K562 (cell line): ENCODE measurements at regions not wholly inside any gene's neighbourhood (a gene's known extent, or its start where the extent isn't known, plus 50 kb on each side); places are given as distances from the start of the nearest gene placed in this dataset.

Experiments used
- ATF1 ChIP-seq, 2 experiments: fragments of 450-650 bp in 1 of 2; IDR thresholded peaks; 2 replicates each; pipeline ENCODE4 v1.6.1; 2016; ENCODE audit warnings: missing compliant biosample characterization in 1 of 2, missing genetic modification characterization in 1 of 2
- BACH1 ChIP-seq: fragments of 200-800 bp; sonication (Bioruptor generic); IDR thresholded peaks from 2 replicates; pipeline ENCODE4 v1.6.1; 2016; ENCODE audit warnings: missing genetic modification characterization, missing compliant biosample characterization
- BCL6 ChIP-seq: fragments of 250-450 bp; sonication (Bioruptor Pico); IDR thresholded peaks from 2 replicates; pipeline ENCODE4 v1.4.0; 2020
- CTCF ChIP-seq, 3 experiments: IDR thresholded peaks in 2 of 3; conservative IDR thresholded peaks in 1 of 3; 2 replicates each; pipeline ENCODE4 v1.5.1; 2011 to 2012; ENCODE audit warnings: low read length in 3 of 3, mild to moderate bottlenecking in 3 of 3, control low read depth in 2 of 3, improper control_type of control experiment in 1 of 3, inconsistent platforms in 1 of 3, low read depth in 1 of 3, mixed read lengths in 1 of 3, moderate library complexity in 1 of 3; ENCODE audit not compliant: insufficient read depth in 2 of 3
- GTF2F1 ChIP-seq: IDR thresholded peaks from 2 replicates; pipeline ENCODE4 v1.6.1; 2011; ENCODE audit warnings: low read depth, low read length, improper control_type of control experiment
- MEF2A ChIP-seq: IDR thresholded peaks from 2 replicates; pipeline ENCODE4 v1.6.1; 2011; ENCODE audit warnings: low read depth, mild to moderate bottlenecking, low read length, moderate library complexity; ENCODE audit not compliant: control insufficient read depth
- MXI1 ChIP-seq: IDR thresholded peaks from 2 replicates; pipeline ENCODE4 v1.6.1; 2011; ENCODE audit warnings: low read depth, mild to moderate bottlenecking, improper control_type of control experiment, low read length
- MYNN ChIP-seq, 2 experiments: sonication (generic); formaldehyde crosslinking in 1 of 2; IDR thresholded peaks; 2 replicates each; pipeline versions ENCODE4 v1.5.0 to v1.6.1; 2016 to 2020; ENCODE audit warnings: antibody characterized with exemption in 1 of 2, missing genetic modification reagents in 1 of 2
- PHF21A ChIP-seq: fragments of 450-650 bp; IDR thresholded peaks from 2 replicates; pipeline ENCODE4 v1.6.1; 2017; ENCODE audit warnings: low read depth, borderline replicate concordance
- RBM22 ChIP-seq: fragments of 200-400 bp; formaldehyde crosslinking; IDR thresholded peaks from 2 replicates; pipeline ENCODE4 v1.6.1; 2018; ENCODE audit warnings: low read length, low read depth; ENCODE audit not compliant: poor library complexity, severe bottlenecking
- TCF7 ChIP-seq: sonication (generic); IDR thresholded peaks from 2 replicates; pipeline ENCODE4 v1.6.1; 2016; ENCODE audit warnings: antibody characterized with exemption, borderline replicate concordance
- ZKSCAN8 ChIP-seq: fragments of 200-800 bp; sonication (Bioruptor generic); IDR thresholded peaks from 2 replicates; pipeline ENCODE4 v1.6.1; 2016; ENCODE audit warnings: missing genetic modification characterization, missing compliant biosample characterization
- TF ChIP-seq, protein P1 (sequence below): fragments of 250-450 bp; sonication (Bioruptor Pico); IDR thresholded peaks from 2 replicates; pipeline ENCODE4 v1.8.0; 2021; ENCODE audit warnings: moderate library complexity, mild to moderate bottlenecking, inconsistent platforms

DNA sequence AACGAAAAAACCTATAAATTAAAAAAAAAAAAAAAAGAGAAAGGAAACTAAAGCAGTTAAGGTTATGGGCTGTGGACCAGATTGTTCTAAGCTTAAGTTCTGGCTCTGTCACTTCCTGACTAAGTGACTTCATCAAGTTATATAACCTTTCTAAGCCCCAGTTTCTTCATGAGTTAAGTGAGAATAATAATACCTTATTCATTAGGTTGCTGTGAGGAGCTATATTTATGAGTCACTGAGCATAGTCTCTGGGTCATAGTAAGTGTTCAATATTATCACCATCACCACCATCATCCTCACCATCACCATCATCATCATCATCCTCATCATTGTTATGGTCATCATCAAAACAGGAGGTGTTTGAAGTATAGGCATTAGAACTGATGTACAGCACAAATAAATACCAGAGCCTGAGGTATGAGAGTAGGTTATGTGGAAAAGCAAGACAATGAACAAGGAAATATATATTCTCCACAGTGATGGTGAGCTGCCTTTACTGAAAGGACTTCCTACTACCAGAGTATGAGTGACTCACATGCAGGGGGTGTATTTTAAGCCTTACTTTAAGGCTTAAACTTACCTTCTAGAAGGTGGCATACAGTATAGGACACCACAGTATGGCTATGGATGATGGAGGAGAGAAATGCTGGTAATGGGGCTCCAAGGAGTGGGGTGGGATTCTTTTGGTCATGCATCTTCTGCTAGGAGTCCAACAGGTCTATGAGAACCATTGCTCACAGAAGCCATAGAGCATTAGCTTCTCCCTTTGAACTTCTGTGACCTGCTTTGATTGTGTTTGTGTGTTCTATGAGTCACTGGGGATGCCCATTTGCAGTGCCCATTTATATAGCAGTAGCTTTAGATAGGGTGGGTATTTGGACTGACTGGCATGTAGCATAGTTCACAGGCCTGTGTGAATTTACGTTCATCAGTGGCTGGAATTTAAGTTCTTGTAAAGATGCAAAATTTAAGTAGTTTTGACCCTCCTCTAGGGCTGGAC is 104.4 kb downstream of the KLF5 start:
- TF ChIP-seq MYNN (IDR thresholded peaks at IDR 0.05) (no peak), MYNN (CRISPR knock-in tag; IDR thresholded peaks at IDR 0.05) (no peak), TCF7 (no peak), BACH1 (tag) (no peak), ATF1 (CRISPR knock-in tag; IDR thresholded peaks at IDR 0.05) (no peak), ATF1 (tag; IDR thresholded peaks at IDR 0.05) (no peak), ZKSCAN8 (CRISPR knock-in tag) (no peak), BCL6 (no peak), CTCF (IDR thresholded peaks at IDR 0.05 in 2 of 3, conservative IDR thresholded peaks at IDR 0.05 in 1 of 3; ENCODE audit: insufficient read depth in 2 of 3, low read depth in 1 of 3, low read length in 3 of 3) (no peak), RBM22 (no peak), MXI1 (no peak), GTF2F1 (no peak), MEF2A (no peak), PHF21A (no peak)
- TF ChIP-seq, protein P1, sequence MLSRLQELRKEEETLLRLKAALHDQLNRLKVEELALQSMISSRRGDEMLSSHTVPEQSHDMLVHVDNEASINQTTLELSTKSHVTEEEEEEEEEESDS, result no peak
